ENCODE measurements at regions not wholly inside any gene's neighbourhood (a gene's known extent, or its start where the extent isn't known, plus 50 kb on each side); places are given as distances from the start of the nearest gene placed in this dataset.

DNA sequence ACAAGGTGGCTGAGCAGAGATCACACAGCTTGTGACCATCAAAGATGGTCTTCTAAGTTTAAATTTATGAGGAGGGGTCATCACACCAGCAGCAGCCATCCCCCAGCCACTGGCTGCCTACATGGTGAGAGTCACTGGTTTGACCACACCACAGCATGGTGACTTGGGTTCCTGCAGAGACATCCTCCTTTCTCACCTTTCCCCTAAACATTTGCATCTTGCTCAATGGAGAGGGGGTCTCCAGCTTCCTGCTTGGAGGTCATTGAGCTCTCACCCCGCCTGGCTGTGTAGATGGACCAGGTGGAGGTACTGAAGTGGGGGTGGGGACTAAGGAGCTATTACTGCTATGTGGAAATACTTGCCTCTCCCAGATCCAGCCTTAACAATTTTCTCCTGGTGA lies 247.6 kb upstream of the ARGLU1 start:
- no CpG with 5 or more reads among the region's 1 CpG for WGBS (ENCODE audit: extremely low coverage, insufficient read length, low lambda C conversion rate)
- Mint-ChIP-seq H3K27ac (peak overlapping the region in 2 of 3 experiments; percentile 56 to 72; a peak in 3 of 7 replicates), H3K4me3 (peak overlapping the region in 1 of 2 experiments; percentile 47; a peak in 2 of 5 replicates), H3K27me3 (ENCODE audit: low read depth) (peaks cover 2% of the 10 kb centered on the region; the same call in 1 of the 2 replicates), H3K4me1 (peaks cover 41 to 53% of the 10 kb centered on the region in 2 experiments), H3K36me3 (ENCODE audit: insufficient read depth in 1 of 3, low read depth in 3 of 3) (0 out of 7 replicates have a peak, but pooled peaks cover 0 to 2% (median 0%) of the 10 kb centered on the region in 3 experiments), H3K9me3 (no peaks in the 10 kb centered on the region)
- H2AK5ac ChIP-seq (ENCODE audit: insufficient read length, low read length): no peak overlapping the region
- H3K9ac ChIP-seq (ENCODE audit: extremely low read depth, insufficient read length, low read length): no peak overlapping the region
- DNase-seq: peak; percentile 56
- no peak overlapping the region for H2BK5ac ChIP-seq (ENCODE audit: insufficient read length, low read length)
- H3K23me2 ChIP-seq (ENCODE audit: insufficient read length, low read depth, low read length, poor library complexity, severe bottlenecking): no peaks in the 10 kb centered on the region
- no peak overlapping the region for H2BK12ac ChIP-seq (ENCODE audit: insufficient read length, low read depth, low read length)
- H3K27ac ChIP-seq (ENCODE audit: insufficient read length, low read depth, low read length): no peak overlapping the region
- H2AFZ ChIP-seq (ENCODE audit: low read length): no peak overlapping the region
- H3K79me1 ChIP-seq (ENCODE audit: insufficient read depth, low read depth, low read length, poor library complexity, severe bottlenecking): no peaks in the 10 kb centered on the region
- H3K9me3 ChIP-seq (ENCODE audit: control insufficient read depth, low read depth, low read length): no peaks in the 10 kb centered on the region
- H2BK20ac ChIP-seq (ENCODE audit: low read depth, low read length, poor library complexity, severe bottlenecking): no peak overlapping the region
- no peak overlapping the region for H3K14ac ChIP-seq (ENCODE audit: insufficient read depth, low read length)
- peaks cover 3% of the 10 kb centered on the region; the same call in 1 of the 2 replicates for H3K4me1 ChIP-seq (ENCODE audit: insufficient read depth, low read length)
- H3K4me2 ChIP-seq (ENCODE audit: insufficient read depth, insufficient read length, low read length): no peak overlapping the region
- H4K20me1 ChIP-seq (ENCODE audit: control insufficient read depth, insufficient read depth, insufficient read length): no peaks in the 10 kb centered on the region
- H3K18ac ChIP-seq (ENCODE audit: insufficient read length, low read depth, low read length): no peak overlapping the region
- H3K27me3 ChIP-seq (ENCODE audit: insufficient read depth, low read length): no peaks in the 10 kb centered on the region
- H2BK120ac ChIP-seq (ENCODE audit: low read depth, low read length, poor library complexity, severe bottlenecking): no peak overlapping the region
- no peak overlapping the region for H3K56ac ChIP-seq (ENCODE audit: insufficient read length, low read depth, low read length)
- no peak overlapping the region for H3T11ph ChIP-seq (ENCODE audit: low read length)
- no peak overlapping the region for H4K8ac ChIP-seq (replicated peaks; ENCODE audit: insufficient read length, low read depth, low read length)
- no peak overlapping the region for H4K91ac ChIP-seq (ENCODE audit: insufficient read length, low read depth, low read length)
- TF ChIP-seq, protein P1, sequence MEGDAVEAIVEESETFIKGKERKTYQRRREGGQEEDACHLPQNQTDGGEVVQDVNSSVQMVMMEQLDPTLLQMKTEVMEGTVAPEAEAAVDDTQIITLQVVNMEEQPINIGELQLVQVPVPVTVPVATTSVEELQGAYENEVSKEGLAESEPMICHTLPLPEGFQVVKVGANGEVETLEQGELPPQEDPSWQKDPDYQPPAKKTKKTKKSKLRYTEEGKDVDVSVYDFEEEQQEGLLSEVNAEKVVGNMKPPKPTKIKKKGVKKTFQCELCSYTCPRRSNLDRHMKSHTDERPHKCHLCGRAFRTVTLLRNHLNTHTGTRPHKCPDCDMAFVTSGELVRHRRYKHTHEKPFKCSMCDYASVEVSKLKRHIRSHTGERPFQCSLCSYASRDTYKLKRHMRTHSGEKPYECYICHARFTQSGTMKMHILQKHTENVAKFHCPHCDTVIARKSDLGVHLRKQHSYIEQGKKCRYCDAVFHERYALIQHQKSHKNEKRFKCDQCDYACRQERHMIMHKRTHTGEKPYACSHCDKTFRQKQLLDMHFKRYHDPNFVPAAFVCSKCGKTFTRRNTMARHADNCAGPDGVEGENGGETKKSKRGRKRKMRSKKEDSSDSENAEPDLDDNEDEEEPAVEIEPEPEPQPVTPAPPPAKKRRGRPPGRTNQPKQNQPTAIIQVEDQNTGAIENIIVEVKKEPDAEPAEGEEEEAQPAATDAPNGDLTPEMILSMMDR (conservative IDR thresholded peaks at IDR 0.05): no peak
- H4K5ac ChIP-seq (ENCODE audit: insufficient read length, low read depth, low read length): no peak overlapping the region
- no peak overlapping the region for H3K23ac ChIP-seq (ENCODE audit: insufficient read length, low read depth, low read length)
- H3K79me2 ChIP-seq (ENCODE audit: insufficient read depth, low read length): no peaks in the 10 kb centered on the region
- H3K4ac ChIP-seq (ENCODE audit: low read depth, low read length): no peak overlapping the region
- no peak overlapping the region for H2BK15ac ChIP-seq (ENCODE audit: low read depth, low read length)

All from H9 (cell line).